Transverse colon (tissue), 4 donors: ENCODE measurements at regions not wholly inside any gene's neighbourhood (a gene's known extent, or its start where the extent isn't known, plus 50 kb on each side); places are given as distances from the start of the nearest gene placed in this dataset.

Source experiments
- DNase-seq: peaks from one replicate; pipeline ENCODE4 v3.0.0-alpha.2; 2019
- H3K27ac ChIP-seq, 4 donors: fragments of 200-600 bp; sonication (generic); 2 replicates each; pipeline ENCODE4 v1.5.1; 2016 to 2018; ENCODE audit warnings: inconsistent platforms in 4 of 4
- H3K27me3 ChIP-seq: fragments of 200-600 bp; sonication (generic); 2 replicates; pipeline ENCODE4 v1.5.1; 2017; ENCODE audit warnings: inconsistent platforms
- H3K36me3 ChIP-seq, 4 donors: fragments of 200-600 bp; sonication (generic); 2 replicates each; pipeline ENCODE4 v1.5.1; 2017 to 2019; ENCODE audit warnings: inconsistent platforms in 4 of 4
- H3K4me1 ChIP-seq, 4 donors: fragments of 200-600 bp; sonication (generic); 2 replicates each; pipeline ENCODE4 v1.5.1; 2017 to 2020; ENCODE audit warnings: inconsistent platforms in 4 of 4
- H3K4me3 ChIP-seq, 4 donors: fragments of 200-600 bp; sonication (generic); 1 replicate in 1 of 4; 2 replicates in 3 of 4; pipeline versions ENCODE4 v1.5.1 to v1.6.1; 2017 to 2019; ENCODE audit warnings: inconsistent platforms in 4 of 4
- H3K9me3 ChIP-seq, 2 donors: fragments of 200-600 bp; sonication (generic); 2 replicates each; pipeline ENCODE4 v1.5.1; 2017 to 2019; ENCODE audit warnings: inconsistent platforms in 2 of 2
- EP300 ChIP-seq: sonication (generic); formaldehyde crosslinking; IDR thresholded peaks from one replicate; pipeline ENCODE4 v1.6.1; 2017; ENCODE audit warnings: antibody characterized with exemption, low read depth
- POLR2A ChIP-seq: fragments of 450-650 bp; IDR thresholded peaks from one replicate; pipeline ENCODE4 v1.6.1; 2016; ENCODE audit warnings: antibody characterized with exemption, mild to moderate bottlenecking, moderate library complexity
- POLR2AphosphoS5 ChIP-seq, 3 donors: sonication (generic); formaldehyde crosslinking; IDR thresholded peaks; one replicate each; pipeline ENCODE4 v1.6.1; 2016; ENCODE audit warnings: antibody characterized with exemption in 3 of 3
- WGBS, 2 donors: methylation state at CpG; one replicate each; pipeline ENCODE4 v1.1.5; 2018; ENCODE audit warnings: low coverage in 1 of 2; 5-methylcytosine and 5-hydroxymethylcytosine counted together
- in situ Hi-C, 4 donors: fragments of 200-750 bp; cut with MboI; loops; one replicate each; pipeline versions ENCODE4 v1.15.0 to v1.15.1; 2017; ENCODE audit warnings: low sequenced_read_pairs in 3 of 4, low pct_ligation_motif_present in 1 of 4, low pct_unique_long_range_greater_than_20kb in 1 of 4
- intact Hi-C: fragments of 100-400 bp; cut with DNase I; formaldehyde crosslinking; loops from one replicate; pipeline ENCODE4 v1.15.1; 2023; ENCODE audit warnings: low total_unique reads
- TF ChIP-seq, protein P1 (sequence below), 5 experiments: fragments of 200-600 bp in 3 of 5; fragments of 450-650 bp in 2 of 5; sonication (generic) in 3 of 5; IDR thresholded peaks; 1 replicate in 2 of 5; 2 replicates in 3 of 5; pipeline ENCODE4 v1.5.1; 2016 to 2017; ENCODE audit warnings: antibody characterized with exemption in 5 of 5, inconsistent platforms in 3 of 5, mild to moderate bottlenecking in 2 of 5, moderate library complexity in 1 of 5

DNA sequence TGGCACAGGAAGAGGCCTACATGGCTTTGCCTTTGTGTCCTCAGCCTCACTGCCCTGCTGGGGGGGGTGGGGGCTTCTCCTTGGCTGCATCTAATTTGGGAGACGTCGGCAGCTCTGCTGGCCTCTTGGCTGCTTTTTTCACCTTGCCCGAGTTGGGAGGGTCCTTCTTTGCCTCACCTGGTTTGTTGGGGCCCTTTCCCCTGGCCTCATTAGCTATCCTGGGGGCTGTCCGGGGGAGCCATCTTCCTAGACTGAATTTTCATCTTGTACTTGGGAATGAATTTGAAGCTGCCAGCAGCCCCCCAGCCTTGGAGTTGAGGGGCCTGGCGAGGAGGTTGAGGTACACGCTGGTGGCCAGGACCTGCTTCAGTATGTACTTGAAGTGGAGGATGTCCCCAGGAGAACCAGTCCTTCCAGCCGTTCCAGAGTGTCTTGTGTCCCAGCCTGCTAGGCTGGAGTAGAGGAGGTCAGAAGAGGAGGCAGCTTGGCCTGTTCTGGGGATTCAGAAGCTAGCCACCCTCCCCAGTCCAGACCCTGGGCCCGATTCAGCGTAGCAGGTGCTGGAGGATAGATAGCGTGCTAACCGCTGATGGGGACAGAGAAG, 70.7 kb upstream of the VASH1 start:
- Histone ChIP-seq H3K4me1 (peaks cover 0 to 7% (median 0%) of the 10 kb centered on the region in 4 donors), H3K9me3 (peaks cover 6 to 11% of the 10 kb centered on the region in 2 donors), H3K27ac (no peak overlapping the region), H3K4me3 (no peak overlapping the region), H3K36me3 (no peaks in the 10 kb centered on the region), H3K27me3 (no peaks in the 10 kb centered on the region)
- WGBS, 2 donors: 80 to 84% methylated on average over 1 to 11 of the region's 11 CpGs
- intact Hi-C loops: no loop called here
- TF ChIP-seq, protein P1, sequence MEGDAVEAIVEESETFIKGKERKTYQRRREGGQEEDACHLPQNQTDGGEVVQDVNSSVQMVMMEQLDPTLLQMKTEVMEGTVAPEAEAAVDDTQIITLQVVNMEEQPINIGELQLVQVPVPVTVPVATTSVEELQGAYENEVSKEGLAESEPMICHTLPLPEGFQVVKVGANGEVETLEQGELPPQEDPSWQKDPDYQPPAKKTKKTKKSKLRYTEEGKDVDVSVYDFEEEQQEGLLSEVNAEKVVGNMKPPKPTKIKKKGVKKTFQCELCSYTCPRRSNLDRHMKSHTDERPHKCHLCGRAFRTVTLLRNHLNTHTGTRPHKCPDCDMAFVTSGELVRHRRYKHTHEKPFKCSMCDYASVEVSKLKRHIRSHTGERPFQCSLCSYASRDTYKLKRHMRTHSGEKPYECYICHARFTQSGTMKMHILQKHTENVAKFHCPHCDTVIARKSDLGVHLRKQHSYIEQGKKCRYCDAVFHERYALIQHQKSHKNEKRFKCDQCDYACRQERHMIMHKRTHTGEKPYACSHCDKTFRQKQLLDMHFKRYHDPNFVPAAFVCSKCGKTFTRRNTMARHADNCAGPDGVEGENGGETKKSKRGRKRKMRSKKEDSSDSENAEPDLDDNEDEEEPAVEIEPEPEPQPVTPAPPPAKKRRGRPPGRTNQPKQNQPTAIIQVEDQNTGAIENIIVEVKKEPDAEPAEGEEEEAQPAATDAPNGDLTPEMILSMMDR (IDR thresholded peaks at IDR 0.05): no peak
- TF ChIP-seq EP300: no peak
- no peak for TF ChIP-seq POLR2A
- TF ChIP-seq POLR2AphosphoS5 (IDR thresholded peaks at IDR 0.05): no peak
- in situ Hi-C loops: no loop called here
- no peak for DNase-seq

GRCh38 chr14:76694106-76694505, 67.2 kb upstream of the VASH1 start:
- no peaks in the 10 kb centered on the region for H3K9me3 ChIP-seq
- H3K4me1 ChIP-seq: no peaks in the 10 kb centered on the region
- no peak for TF ChIP-seq POLR2AphosphoS5 (IDR thresholded peaks at IDR 0.05)
- TF ChIP-seq EP300: no peak
- TF ChIP-seq POLR2A: no peak
- TF ChIP-seq, protein P1 (IDR thresholded peaks at IDR 0.05): no peak
- H3K27ac ChIP-seq: no peak overlapping the region
- no peak for DNase-seq
- H3K27me3 ChIP-seq: no peaks in the 10 kb centered on the region
- intact Hi-C loops (no loop called here), in situ Hi-C loops (no loop called here)
- H3K36me3 ChIP-seq: no peaks in the 10 kb centered on the region
- H3K4me3 ChIP-seq: no peak overlapping the region
- 50 to 51% methylated on average over 10 of the region's 10 CpGs for WGBS, 2 donors

DNA sequence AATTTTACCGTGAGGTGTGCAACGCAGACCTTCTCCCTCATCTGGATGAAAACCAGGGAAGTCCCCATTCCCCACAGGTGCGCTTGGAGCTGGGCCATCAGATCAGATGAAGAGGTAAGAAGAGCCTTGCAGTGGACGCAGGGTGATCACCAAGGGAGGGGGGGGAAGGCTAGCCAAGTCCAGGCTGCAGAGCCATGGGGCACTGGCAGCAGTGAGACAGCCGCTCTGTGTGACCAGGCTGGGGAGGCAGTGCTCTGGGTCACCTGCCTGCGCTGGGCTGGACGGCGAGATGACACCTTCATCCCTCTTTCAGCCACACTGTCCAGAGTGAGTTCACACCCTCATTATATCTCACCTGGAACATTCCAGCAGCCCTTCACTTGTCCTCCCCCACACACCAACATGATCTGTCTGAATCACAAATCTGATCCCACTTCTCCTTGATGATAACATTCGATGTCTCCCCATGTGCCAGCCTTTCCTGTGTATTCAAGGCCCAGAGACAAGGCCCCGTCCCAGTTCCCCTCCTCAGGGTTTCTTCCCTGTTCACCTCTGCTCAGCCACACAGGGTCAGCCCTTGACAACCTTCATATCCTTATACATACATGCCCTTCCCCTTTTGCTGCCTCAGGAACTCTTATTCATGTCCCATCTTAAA, 65.9 kb upstream of the VASH1 start:
- H3K4me3 ChIP-seq: no peak overlapping the region
- in situ Hi-C loops (no loop called here), intact Hi-C loops (no loop called here)
- no peak for TF ChIP-seq POLR2AphosphoS5 (IDR thresholded peaks at IDR 0.05)
- TF ChIP-seq, protein P1 (IDR thresholded peaks at IDR 0.05): no peak
- TF ChIP-seq EP300: no peak
- no peak for TF ChIP-seq POLR2A
- 88 to 96% methylated on average over 3 to 10 of the region's 10 CpGs for WGBS, 2 donors
- no peaks in the 10 kb centered on the region for H3K4me1 ChIP-seq
- no peaks in the 10 kb centered on the region for H3K27me3 ChIP-seq
- no peak for DNase-seq
- H3K36me3 ChIP-seq: no peaks in the 10 kb centered on the region
- no peaks in the 10 kb centered on the region for H3K9me3 ChIP-seq
- no peak overlapping the region for H3K27ac ChIP-seq

DNA sequence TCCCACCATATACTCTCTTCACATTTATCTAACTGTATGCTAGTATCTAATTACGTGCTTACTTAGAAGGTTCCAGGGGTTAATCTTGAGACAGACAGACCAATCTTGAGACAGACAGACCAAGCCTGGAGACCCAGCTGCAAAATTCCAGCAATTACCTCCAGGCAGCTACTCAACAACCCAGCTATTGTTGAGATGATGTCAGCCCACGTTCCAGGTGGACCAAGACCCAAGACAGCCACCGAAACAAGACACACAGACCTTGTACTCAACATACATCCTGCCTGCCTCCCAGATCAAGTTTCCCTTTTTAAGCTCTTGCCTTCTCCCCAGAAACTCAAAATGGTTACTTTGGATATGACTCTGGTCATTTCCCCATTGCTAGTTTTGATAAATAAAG, 64.9 kb upstream of the VASH1 start:
- TF ChIP-seq POLR2A (no peak), EP300 (no peak), POLR2AphosphoS5 (IDR thresholded peaks at IDR 0.05) (no peak)
- TF ChIP-seq, protein P1 (IDR thresholded peaks at IDR 0.05): no peak
- DNase-seq: no peak
- no peaks in the 10 kb centered on the region for H3K4me1 ChIP-seq
- H3K4me3 ChIP-seq: no peak overlapping the region
- H3K27me3 ChIP-seq: no peaks in the 10 kb centered on the region
- H3K27ac ChIP-seq: no peak overlapping the region
- in situ Hi-C loops (no loop called here), intact Hi-C loops (no loop called here)
- 84 to 100% methylated on average over 1 to 3 of the region's 3 CpGs for WGBS, 2 donors
- H3K9me3 ChIP-seq: no peaks in the 10 kb centered on the region
- H3K36me3 ChIP-seq: no peaks in the 10 kb centered on the region
